ENCODE measurements at regions not wholly inside any gene's neighbourhood (a gene's known extent, or its start where the extent isn't known, plus 50 kb on each side); places are given as distances from the start of the nearest gene placed in this dataset.

- H3K36me3 ChIP-seq (ENCODE audit: control insufficient read depth, low read length): no peaks in the 10 kb centered on the region
- no peak overlapping the region for H3K27ac ChIP-seq (ENCODE audit: low read depth, low read length)
- H3K9me2 ChIP-seq (replicated peaks; ENCODE audit: control insufficient read depth, low read length): no peaks in the 10 kb centered on the region
- no peaks in the 10 kb centered on the region for H3K79me2 ChIP-seq (ENCODE audit: control insufficient read depth, low read length)
- no peaks in the 10 kb centered on the region for H3K4me1 ChIP-seq (ENCODE audit: control insufficient read depth, low read length)
- no peaks in the 10 kb centered on the region for H3K9me3 ChIP-seq (ENCODE audit: control insufficient read depth, insufficient read depth, low read length)
- H3K27me3 ChIP-seq (ENCODE audit: control insufficient read depth, low read length): no peaks in the 10 kb centered on the region
- TF ChIP-seq EZH2phosphoT487 (IDR thresholded peaks at IDR 0.05; ENCODE audit: borderline replicate concordance, low read length): no peak
- TF ChIP-seq, protein P1, sequence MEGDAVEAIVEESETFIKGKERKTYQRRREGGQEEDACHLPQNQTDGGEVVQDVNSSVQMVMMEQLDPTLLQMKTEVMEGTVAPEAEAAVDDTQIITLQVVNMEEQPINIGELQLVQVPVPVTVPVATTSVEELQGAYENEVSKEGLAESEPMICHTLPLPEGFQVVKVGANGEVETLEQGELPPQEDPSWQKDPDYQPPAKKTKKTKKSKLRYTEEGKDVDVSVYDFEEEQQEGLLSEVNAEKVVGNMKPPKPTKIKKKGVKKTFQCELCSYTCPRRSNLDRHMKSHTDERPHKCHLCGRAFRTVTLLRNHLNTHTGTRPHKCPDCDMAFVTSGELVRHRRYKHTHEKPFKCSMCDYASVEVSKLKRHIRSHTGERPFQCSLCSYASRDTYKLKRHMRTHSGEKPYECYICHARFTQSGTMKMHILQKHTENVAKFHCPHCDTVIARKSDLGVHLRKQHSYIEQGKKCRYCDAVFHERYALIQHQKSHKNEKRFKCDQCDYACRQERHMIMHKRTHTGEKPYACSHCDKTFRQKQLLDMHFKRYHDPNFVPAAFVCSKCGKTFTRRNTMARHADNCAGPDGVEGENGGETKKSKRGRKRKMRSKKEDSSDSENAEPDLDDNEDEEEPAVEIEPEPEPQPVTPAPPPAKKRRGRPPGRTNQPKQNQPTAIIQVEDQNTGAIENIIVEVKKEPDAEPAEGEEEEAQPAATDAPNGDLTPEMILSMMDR (IDR thresholded peaks at IDR 0.05; ENCODE audit: low read depth, low read length, poor library complexity, severe bottlenecking): no peak
- no peaks in the 10 kb centered on the region for H3F3A ChIP-seq (ENCODE audit: control insufficient read depth, insufficient read depth)
- H3K4me2 ChIP-seq (ENCODE audit: low read length): no peak overlapping the region
- no peaks in the 10 kb centered on the region for H4K20me1 ChIP-seq (ENCODE audit: control insufficient read depth, insufficient read depth, low read depth, low read length)
- H3K4me3 ChIP-seq (ENCODE audit: low read length): no peak overlapping the region
Observed at GRCh38 chr10:56146806-56147205, 214.3 kb downstream of the ZWINT start.

- no peaks in the 10 kb centered on the region for H4K20me1 ChIP-seq (ENCODE audit: control insufficient read depth, insufficient read depth, low read depth, low read length)
- no peaks in the 10 kb centered on the region for H3K79me2 ChIP-seq (ENCODE audit: control insufficient read depth, low read length)
- H3K9me3 ChIP-seq (ENCODE audit: control insufficient read depth, insufficient read depth, low read length): no peaks in the 10 kb centered on the region
- no peaks in the 10 kb centered on the region for H3K36me3 ChIP-seq (ENCODE audit: control insufficient read depth, low read length)
- no peaks in the 10 kb centered on the region for H3K27me3 ChIP-seq (ENCODE audit: control insufficient read depth, low read length)
- no peaks in the 10 kb centered on the region for H3F3A ChIP-seq (ENCODE audit: control insufficient read depth, insufficient read depth)
- no peaks in the 10 kb centered on the region for H3K9me2 ChIP-seq (replicated peaks; ENCODE audit: control insufficient read depth, low read length)
- no peak for TF ChIP-seq EZH2phosphoT487 (IDR thresholded peaks at IDR 0.05; ENCODE audit: borderline replicate concordance, low read length)
- TF ChIP-seq, protein P1 (IDR thresholded peaks at IDR 0.05; ENCODE audit: low read depth, low read length, poor library complexity, severe bottlenecking): no peak
- H3K4me1 ChIP-seq (ENCODE audit: control insufficient read depth, low read length): no peaks in the 10 kb centered on the region
- H3K27ac ChIP-seq (ENCODE audit: low read depth, low read length): no peak overlapping the region
- no peak overlapping the region for H3K4me3 ChIP-seq (ENCODE audit: low read length)
- no peak overlapping the region for H3K4me2 ChIP-seq (ENCODE audit: low read length)
Observed at GRCh38 chr10:56142092-56142728, 218.8 kb downstream of the ZWINT start.

GRCh38 chr10:56139405-56139804, 221.7 kb downstream of the ZWINT start:
- H3K4me3 ChIP-seq (ENCODE audit: low read length): no peak overlapping the region
- H3K4me2 ChIP-seq (ENCODE audit: low read length): no peak overlapping the region
- no peaks in the 10 kb centered on the region for H3K9me3 ChIP-seq (ENCODE audit: control insufficient read depth, insufficient read depth, low read length)
- no peaks in the 10 kb centered on the region for H3F3A ChIP-seq (ENCODE audit: control insufficient read depth, insufficient read depth)
- no peaks in the 10 kb centered on the region for H4K20me1 ChIP-seq (ENCODE audit: control insufficient read depth, insufficient read depth, low read depth, low read length)
- TF ChIP-seq EZH2phosphoT487 (IDR thresholded peaks at IDR 0.05; ENCODE audit: borderline replicate concordance, low read length): no peak
- TF ChIP-seq, protein P1 (IDR thresholded peaks at IDR 0.05; ENCODE audit: low read depth, low read length, poor library complexity, severe bottlenecking): no peak
- no peak overlapping the region for H3K27ac ChIP-seq (ENCODE audit: low read depth, low read length)
- no peaks in the 10 kb centered on the region for H3K79me2 ChIP-seq (ENCODE audit: control insufficient read depth, low read length)
- no peaks in the 10 kb centered on the region for H3K27me3 ChIP-seq (ENCODE audit: control insufficient read depth, low read length)
- no peaks in the 10 kb centered on the region for H3K9me2 ChIP-seq (replicated peaks; ENCODE audit: control insufficient read depth, low read length)
- no peaks in the 10 kb centered on the region for H3K4me1 ChIP-seq (ENCODE audit: control insufficient read depth, low read length)
- no peaks in the 10 kb centered on the region for H3K36me3 ChIP-seq (ENCODE audit: control insufficient read depth, low read length)

Measured in DOHH2 (cell line).